K562 (cell line): ENCODE measurements at regions not wholly inside any gene's neighbourhood (a gene's known extent, or its start where the extent isn't known, plus 50 kb on each side); places are given as distances from the start of the nearest gene placed in this dataset.

Source experiments
- ATAC-seq: fragments of 200-7000 bp; cut with Tn5 transposase; 3 replicates; pipeline ENCODE4 v1.9.1; 2020; ENCODE audit warnings: moderate library complexity
- BruUV-seq: library from RNA; stranded (reverse); fragments of 400-500 nt; replicated peaks from 2 replicates; lab custom pipeline; 2021; lab: Mats Ljungman, UMichigan
- CTCF ChIA-PET: fragments of 300-600 bp; formaldehyde crosslinking; extraction: SDS; loops from one replicate; lab custom pipeline; 2021; ENCODE audit warnings: low intra/inter-chr PET ratio; lab: Yijun Ruan, JAX
- POLR2A ChIA-PET: fragments of 300-600, 350-650 bp; sonication (Branson Sonifier 250); formaldehyde crosslinking; extraction: SDS; loops from one replicate; lab custom pipeline; 2021; ENCODE audit warnings: antibody characterized with exemption, inconsistent platforms; lab: Yijun Ruan, JAX
- DNase-seq, 4 experiments: peaks; one replicate each; pipeline versions ENCODE4 v3.0.0 to v3.0.0-alpha.2; 2011 to 2018; ENCODE audit warnings: low spot score in 3 of 4, mixed read lengths in 3 of 4; ENCODE audit errors: extremely low read depth in 1 of 4
- FAIRE-seq: peaks from 2 replicates; lab custom pipeline; 2011; peaks lifted over from hg19 to GRCh38; lab: Jason Lieb, UNC
- H2AFZ ChIP-seq: 2 replicates; pipeline ENCODE4 v1.6.0; 2011; ENCODE audit warnings: low read depth, low read length, control low read depth, inconsistent platforms
- H3K27ac ChIP-seq: fragments of 200-600 bp; 3 replicates; pipeline ENCODE4 v1.8.0; 2011; ENCODE audit warnings: low read depth, mild to moderate bottlenecking, control low read depth, inconsistent platforms, low read length, moderate library complexity, mixed read lengths; ENCODE audit errors: extremely low read depth
- H3K27me3 ChIP-seq, 2 experiments: fragments of 300-600 bp in 1 of 2; 2 replicates in 1 of 2; 3 replicates in 1 of 2; pipeline versions ENCODE4 v1.6.0 to v1.8.0; 2011; ENCODE audit warnings: inconsistent platforms in 2 of 2, low read length in 2 of 2, mild to moderate bottlenecking in 1 of 2, mixed read lengths in 1 of 2, moderate library complexity in 1 of 2; ENCODE audit not compliant: control insufficient read depth in 2 of 2, insufficient read depth in 2 of 2
- H3K36me3 ChIP-seq: fragments of 300-600 bp; 3 replicates; pipeline ENCODE4 v1.8.0; 2011; ENCODE audit warnings: mild to moderate bottlenecking, low read length, inconsistent platforms; ENCODE audit not compliant: control insufficient read depth, insufficient read depth
- H3K4me1 ChIP-seq, 2 experiments: fragments of 200-600 bp in 1 of 2; replicated peaks in 1 of 2; 2 replicates in 1 of 2; 3 replicates in 1 of 2; pipeline versions ENCODE4 v1.5.1 to v1.8.0; 2011; ENCODE audit warnings: inconsistent platforms in 2 of 2, low read length in 2 of 2, mild to moderate bottlenecking in 1 of 2, mixed read lengths in 1 of 2, moderate library complexity in 1 of 2; ENCODE audit not compliant: control insufficient read depth in 2 of 2, insufficient read depth in 2 of 2
- H3K4me2 ChIP-seq: 2 replicates; pipeline ENCODE4 v1.6.1; 2011; ENCODE audit warnings: low read length, control low read depth, inconsistent platforms, mixed read lengths; ENCODE audit not compliant: insufficient read depth
- H3K4me3 ChIP-seq: fragments of 200-600 bp; sonication (generic), shearing (Covaris generic); 2 replicates; pipeline ENCODE4 v1.5.1; 2016; ENCODE audit warnings: control low read depth, inconsistent platforms
- H3K79me2 ChIP-seq: fragments of 200-600 bp; 3 replicates; pipeline ENCODE4 v1.8.0; 2011; ENCODE audit warnings: low read length, inconsistent platforms; ENCODE audit not compliant: control insufficient read depth, insufficient read depth
- H3K9ac ChIP-seq, 2 experiments: 2 replicates each; pipeline versions ENCODE4 v1.6.0 to v1.6.1; 2011; ENCODE audit warnings: low read depth in 2 of 2, low read length in 2 of 2, control low read depth in 1 of 2, inconsistent platforms in 1 of 2, mild to moderate bottlenecking in 1 of 2, mixed read lengths in 1 of 2; ENCODE audit not compliant: insufficient read depth in 1 of 2
- H3K9me1 ChIP-seq: one replicate; pipeline ENCODE4 v1.6.0; 2011; ENCODE audit warnings: inconsistent platforms, mild to moderate bottlenecking, low read length, moderate library complexity; ENCODE audit not compliant: control insufficient read depth, insufficient read depth
- H3K9me3 ChIP-seq: replicated peaks from 2 replicates; pipeline ENCODE4 v1.5.1; 2011; ENCODE audit warnings: low read depth, low read length, inconsistent platforms; ENCODE audit not compliant: control insufficient read depth, insufficient read depth
- H4K20me1 ChIP-seq: replicated peaks from 2 replicates; pipeline ENCODE4 v1.6.1; 2011; ENCODE audit warnings: low read length, inconsistent platforms, mixed read lengths; ENCODE audit not compliant: control insufficient read depth, insufficient read depth
- CHD2 ChIP-seq: IDR thresholded peaks from 2 replicates; pipeline ENCODE4 v1.6.1; 2011; ENCODE audit warnings: low read depth, low read length
- E2F5 ChIP-seq: sonication (generic); formaldehyde crosslinking; IDR thresholded peaks from 2 replicates; pipeline ENCODE4 v1.8.0; 2022; ENCODE audit warnings: mild to moderate bottlenecking, missing genetic modification reagents
- ILK ChIP-seq: fragments of 450-650 bp; IDR thresholded peaks from 2 replicates; pipeline ENCODE4 v1.6.1; 2016; ENCODE audit warnings: missing genetic modification characterization, low read depth, mild to moderate bottlenecking, missing compliant biosample characterization, moderate library complexity, borderline replicate concordance
- MCM7 ChIP-seq, 2 experiments: fragments of 450-650 bp; IDR thresholded peaks; 2 replicates each; pipeline ENCODE4 v1.6.1; 2016 to 2018
- MGA ChIP-seq: fragments of 450-650 bp; IDR thresholded peaks from 2 replicates; pipeline ENCODE4 v1.6.1; 2016; ENCODE audit warnings: mild to moderate bottlenecking, moderate library complexity
- SMAD4 ChIP-seq: fragments of 250-450 bp; sonication (Bioruptor Pico); conservative IDR thresholded peaks from 2 replicates; pipeline ENCODE4 v1.8.0; 2021; ENCODE audit warnings: inconsistent platforms, mild to moderate bottlenecking, moderate library complexity
- TFAM ChIP-seq: fragments of 250-450 bp; sonication (Bioruptor Pico); conservative IDR thresholded peaks from 2 replicates; pipeline ENCODE4 v1.5.0; 2021; ENCODE audit warnings: mild to moderate bottlenecking, moderate library complexity
- U2AF1 ChIP-seq: fragments of 200-400 bp; formaldehyde crosslinking; optimal IDR thresholded peaks from 2 replicates; pipeline ENCODE3; 2017; ENCODE audit warnings: mild to moderate bottlenecking, low read depth, low read length, moderate library complexity
- ZNF212 ChIP-seq: fragments of 450-650 bp; formaldehyde crosslinking; IDR thresholded peaks from 2 replicates; pipeline ENCODE4 v1.4.0; 2020; ENCODE audit warnings: mild to moderate bottlenecking
- WGBS: fragments of 100-300 bp; shearing (Covaris generic); methylation state at CpG from one replicate; pipeline ENCODE4 v1.1.6; 2016; ENCODE audit warnings: low coverage, mixed read lengths; ENCODE audit not compliant: insufficient coverage; ENCODE audit errors: missing lambda C conversion rate; 5-methylcytosine and 5-hydroxymethylcytosine counted together
- in situ Hi-C: fragments of 300-500 bp; cut with MboI; formaldehyde crosslinking; loops from 4 replicates; pipeline ENCODE4 v1.15.0; 2018; ENCODE audit warnings: inconsistent platforms, mixed read lengths
- intact Hi-C: fragments of 100-400 bp; cut with micrococcal nuclease; formaldehyde crosslinking; loops from 2 replicates; pipeline ENCODE4 v1.14.2; 2022
- TF ChIP-seq, protein P1 (sequence below): fragments of 250-450 bp; sonication (Bioruptor Pico); IDR thresholded peaks from 2 replicates; pipeline ENCODE4 v1.8.0; 2022; ENCODE audit warnings: inconsistent platforms, mild to moderate bottlenecking, moderate library complexity, borderline replicate concordance

- peaks cover 11% of the 10 kb centered on the region; the same call in 2 of the 3 replicates for H3K79me2 ChIP-seq
- WGBS = 86% methylated on average over 1 of the region's 1 CpG
- no peak for ATAC-seq
- ChIA-PET CTCF (no interaction called here), POLR2A (interaction anchor here (1.0 to 2.3 kb wide), 3 partner anchors 9 to 77 kb away, joined by 3 to 11 read pairs (median 3); no protein-coding TSS in a partner anchor)
- FAIRE-seq = peak; percentile 11
- peaks cover 3 to 43% of the 10 kb centered on the region in 2 experiments; a peak in 3 of 5 replicates for H3K4me1 ChIP-seq
- DNase-seq = no peak
- peaks cover 6% of the 10 kb centered on the region for H4K20me1 ChIP-seq
- H3K9me3 ChIP-seq = no peaks in the 10 kb centered on the region
- no peak overlapping the region for H3K4me2 ChIP-seq
- no peaks in the 10 kb centered on the region for H3K9me1 ChIP-seq
- H3K27ac ChIP-seq = no peak overlapping the region
- no peak overlapping the region for H3K9ac ChIP-seq
- BruUV-seq = no TSS peak
- intact Hi-C loops (no loop called here), in situ Hi-C loops (no loop called here)
- peaks cover 3% of the 10 kb centered on the region; the same call in 2 of the 3 replicates for H3K36me3 ChIP-seq
- no peak overlapping the region for H2AFZ ChIP-seq
- H3K4me3 ChIP-seq = no peak overlapping the region
- H3K27me3 ChIP-seq = no peaks in the 10 kb centered on the region
- TF ChIP-seq MCM7 (IDR thresholded peaks at IDR 0.05) = no peak
- no peak for TF ChIP-seq SMAD4
- no peak for TF ChIP-seq TFAM (CRISPR knock-in tag)
- TF ChIP-seq E2F5 (CRISPR knock-in tag) = no peak
- no peak for TF ChIP-seq ZNF212
- TF ChIP-seq U2AF1 = no peak
- TF ChIP-seq ILK (tag) = no peak
- TF ChIP-seq CHD2 = no peak
- TF ChIP-seq, protein P1, sequence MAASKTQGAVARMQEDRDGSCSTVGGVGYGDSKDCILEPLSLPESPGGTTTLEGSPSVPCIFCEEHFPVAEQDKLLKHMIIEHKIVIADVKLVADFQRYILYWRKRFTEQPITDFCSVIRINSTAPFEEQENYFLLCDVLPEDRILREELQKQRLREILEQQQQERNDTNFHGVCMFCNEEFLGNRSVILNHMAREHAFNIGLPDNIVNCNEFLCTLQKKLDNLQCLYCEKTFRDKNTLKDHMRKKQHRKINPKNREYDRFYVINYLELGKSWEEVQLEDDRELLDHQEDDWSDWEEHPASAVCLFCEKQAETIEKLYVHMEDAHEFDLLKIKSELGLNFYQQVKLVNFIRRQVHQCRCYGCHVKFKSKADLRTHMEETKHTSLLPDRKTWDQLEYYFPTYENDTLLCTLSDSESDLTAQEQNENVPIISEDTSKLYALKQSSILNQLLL (CRISPR knock-in tag) = no peak
- no peak for TF ChIP-seq MGA
These were observed 131.9 kb upstream of the GSE1 start for GRCh38 chr16:85481206-85481605.
